Testis (tissue), 2 donors: ENCODE measurements at regions not wholly inside any gene's neighbourhood (a gene's known extent, or its start where the extent isn't known, plus 50 kb on each side); places are given as distances from the start of the nearest gene placed in this dataset.

ENCODE experiments used
- DNase-seq: peaks from one replicate; pipeline ENCODE4 v3.0.0-alpha.2; 2019
- H3K27ac ChIP-seq, 2 donors: fragments of 200-600 bp; sonication (generic); one replicate each; pipeline ENCODE4 v1.5.1; 2019
- H3K27me3 ChIP-seq: fragments of 200-600 bp; sonication (generic); one replicate; pipeline ENCODE4 v1.5.1; 2019
- H3K36me3 ChIP-seq: fragments of 200-600 bp; sonication (generic); one replicate; pipeline ENCODE4 v1.5.1; 2017; ENCODE audit warnings: low read depth; ENCODE audit errors: missing control alignments
- H3K4me1 ChIP-seq: fragments of 200-600 bp; sonication (generic); one replicate; pipeline ENCODE4 v1.5.1; 2019
- H3K4me3 ChIP-seq, 2 donors: fragments of 200-600 bp; sonication (generic); one replicate each; pipeline ENCODE4 v1.5.1; 2017 to 2019
- H3K9me3 ChIP-seq: fragments of 200-600 bp; sonication (generic); one replicate; pipeline ENCODE4 v1.5.1; 2017
- POLR2A ChIP-seq: fragments of 450-650 bp; IDR thresholded peaks from one replicate; pipeline ENCODE4 v1.6.1; 2017; ENCODE audit warnings: antibody characterized with exemption, mild to moderate bottlenecking, moderate library complexity
- WGBS, 2 donors: methylation state at CpG; one replicate each; pipeline ENCODE4 v1.1.5; 2018; 5-methylcytosine and 5-hydroxymethylcytosine counted together
- intact Hi-C: fragments of 100-400 bp; cut with DNase I; formaldehyde crosslinking; loops from one replicate; pipeline ENCODE4 v1.15.1; 2023; ENCODE audit warnings: low total_unique reads
- TF ChIP-seq, protein P1 (sequence below), 3 experiments: fragments of 450-650 bp in 2 of 3; fragments of 200-600 bp in 1 of 3; sonication (generic) in 1 of 3; IDR thresholded peaks; one replicate each; pipeline ENCODE4 v1.5.1; 2016 to 2019; ENCODE audit warnings: antibody characterized with exemption in 3 of 3, mild to moderate bottlenecking in 2 of 3, moderate library complexity in 1 of 3

- WGBS, 2 donors: 70 to 76% methylated on average over 5 to 6 of the region's 6 CpGs
- TF ChIP-seq, protein P1, sequence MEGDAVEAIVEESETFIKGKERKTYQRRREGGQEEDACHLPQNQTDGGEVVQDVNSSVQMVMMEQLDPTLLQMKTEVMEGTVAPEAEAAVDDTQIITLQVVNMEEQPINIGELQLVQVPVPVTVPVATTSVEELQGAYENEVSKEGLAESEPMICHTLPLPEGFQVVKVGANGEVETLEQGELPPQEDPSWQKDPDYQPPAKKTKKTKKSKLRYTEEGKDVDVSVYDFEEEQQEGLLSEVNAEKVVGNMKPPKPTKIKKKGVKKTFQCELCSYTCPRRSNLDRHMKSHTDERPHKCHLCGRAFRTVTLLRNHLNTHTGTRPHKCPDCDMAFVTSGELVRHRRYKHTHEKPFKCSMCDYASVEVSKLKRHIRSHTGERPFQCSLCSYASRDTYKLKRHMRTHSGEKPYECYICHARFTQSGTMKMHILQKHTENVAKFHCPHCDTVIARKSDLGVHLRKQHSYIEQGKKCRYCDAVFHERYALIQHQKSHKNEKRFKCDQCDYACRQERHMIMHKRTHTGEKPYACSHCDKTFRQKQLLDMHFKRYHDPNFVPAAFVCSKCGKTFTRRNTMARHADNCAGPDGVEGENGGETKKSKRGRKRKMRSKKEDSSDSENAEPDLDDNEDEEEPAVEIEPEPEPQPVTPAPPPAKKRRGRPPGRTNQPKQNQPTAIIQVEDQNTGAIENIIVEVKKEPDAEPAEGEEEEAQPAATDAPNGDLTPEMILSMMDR (IDR thresholded peaks at IDR 0.05): no peak
- no peak for TF ChIP-seq POLR2A
These were observed 582.3 kb upstream of the DIPK2B start for GRCh38 chrX:45783002-45783401.

DNA sequence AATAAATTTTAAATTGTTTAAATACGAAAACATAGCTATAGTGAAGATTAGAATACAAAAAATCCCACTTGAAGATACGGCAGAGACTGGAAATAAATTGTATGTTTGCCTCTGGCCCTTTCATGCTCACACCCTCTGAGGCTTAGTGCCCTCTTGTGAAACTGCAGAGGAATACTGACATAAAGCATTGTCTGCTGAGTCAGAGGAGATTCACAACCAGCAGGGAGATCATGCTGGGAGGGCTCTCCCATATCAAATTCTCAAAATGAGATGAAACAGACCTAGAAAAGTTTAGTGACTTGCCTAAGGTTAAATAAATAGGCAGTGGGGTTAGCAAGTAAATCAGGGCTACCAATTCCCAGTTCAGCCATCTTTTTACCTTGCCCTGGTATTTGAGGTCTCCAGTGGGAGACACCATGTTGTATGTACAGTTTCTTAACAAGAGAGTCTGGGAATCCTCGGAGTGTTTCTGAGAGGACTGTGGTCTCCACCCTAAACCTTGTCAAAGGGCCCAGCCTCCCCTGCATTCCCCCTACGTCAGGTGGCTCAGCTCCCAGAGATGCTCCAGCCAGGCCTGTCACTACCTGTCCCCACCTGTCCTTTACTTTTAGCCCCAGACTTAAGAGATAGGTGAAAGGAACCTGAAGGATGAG, 581.4 kb upstream of the DIPK2B start:
- Histone ChIP-seq H3K27ac (no peak overlapping the region), H3K27me3 (no peaks in the 10 kb centered on the region), H3K9me3 (no peaks in the 10 kb centered on the region), H3K36me3 (no peaks in the 10 kb centered on the region), H3K4me3 (no peak overlapping the region), H3K4me1 (no peaks in the 10 kb centered on the region)
- TF ChIP-seq POLR2A: no peak
- TF ChIP-seq, protein P1 (IDR thresholded peaks at IDR 0.05): no peak
- WGBS, 2 donors: 71 to 77% methylated on average over 4 of the region's 4 CpGs
- DNase-seq: no peak
- intact Hi-C loops: no loop called here

More at GRCh38 chrX:45783002-45783401, 582.3 kb upstream of the DIPK2B start:
- H3K27ac ChIP-seq: no peak overlapping the region
- no peak for DNase-seq
- no peaks in the 10 kb centered on the region for H3K9me3 ChIP-seq
- no peaks in the 10 kb centered on the region for H3K4me1 ChIP-seq
- no peaks in the 10 kb centered on the region for H3K27me3 ChIP-seq
- no peaks in the 10 kb centered on the region for H3K36me3 ChIP-seq
- no peak overlapping the region for H3K4me3 ChIP-seq
- intact Hi-C loops: no loop called here

DNA sequence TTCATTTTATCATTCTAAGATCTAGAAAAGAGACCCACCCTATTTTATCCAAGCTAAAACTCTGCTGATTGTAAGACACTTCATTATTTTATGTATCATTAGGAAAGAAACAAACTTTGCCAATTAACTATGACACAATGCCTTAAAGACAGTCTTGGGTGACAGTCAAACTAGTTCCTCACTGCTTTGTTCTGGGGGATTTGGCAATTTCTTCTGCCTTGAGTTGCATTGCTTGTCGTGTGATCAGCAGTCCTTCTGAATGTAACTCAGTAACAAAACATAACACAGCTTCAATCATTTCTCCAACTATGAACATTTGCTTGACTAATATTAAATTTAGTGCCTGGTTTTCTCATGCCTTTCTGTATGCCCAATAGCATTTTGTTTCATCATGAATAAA, 577.9 kb upstream of the DIPK2B start:
- WGBS, 2 donors: 58 to 84% methylated on average over 1 of the region's 1 CpG
- intact Hi-C loops: no loop called here
- no peak overlapping the region for H3K27ac ChIP-seq

DNA sequence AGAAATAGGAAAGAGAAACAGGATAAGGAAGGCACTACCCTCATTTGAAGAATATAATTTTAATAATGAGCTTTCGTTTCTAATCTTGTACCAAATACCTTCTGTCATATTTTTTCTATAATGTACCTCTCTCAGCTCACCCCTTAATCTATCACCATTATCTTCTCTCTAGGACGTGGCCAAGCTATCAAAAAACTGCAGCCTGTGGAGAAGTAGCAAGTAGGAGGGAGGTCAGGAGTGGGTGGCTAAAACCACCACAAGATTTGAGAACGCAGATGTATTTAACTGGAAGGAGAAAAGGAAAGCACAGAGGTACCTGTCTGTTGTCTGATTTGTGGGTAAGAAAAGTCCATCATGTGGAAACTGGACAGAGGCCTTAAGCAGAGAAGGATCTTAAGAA, 576.7 kb upstream of the DIPK2B start:
- TF ChIP-seq, protein P1 (IDR thresholded peaks at IDR 0.05): no peak
- TF ChIP-seq POLR2A: no peak
- no peaks in the 10 kb centered on the region for H3K4me1 ChIP-seq
- H3K27ac ChIP-seq: no peak overlapping the region
- no peak overlapping the region for H3K4me3 ChIP-seq
- no peaks in the 10 kb centered on the region for H3K36me3 ChIP-seq
- no peak for DNase-seq
- no peaks in the 10 kb centered on the region for H3K9me3 ChIP-seq
- no peaks in the 10 kb centered on the region for H3K27me3 ChIP-seq
- intact Hi-C loops: no loop called here
- WGBS, 2 donors: 55 to 74% methylated on average over 3 of the region's 3 CpGs

More for the DNA sequence above, 577.9 kb upstream of the DIPK2B start:
- no peaks in the 10 kb centered on the region for H3K9me3 ChIP-seq
- H3K36me3 ChIP-seq: no peaks in the 10 kb centered on the region
- H3K4me1 ChIP-seq: no peaks in the 10 kb centered on the region
- TF ChIP-seq POLR2A: no peak
- TF ChIP-seq, protein P1 (IDR thresholded peaks at IDR 0.05): no peak
- H3K4me3 ChIP-seq: no peak overlapping the region
- H3K27me3 ChIP-seq: no peaks in the 10 kb centered on the region
- DNase-seq: no peak

DNA sequence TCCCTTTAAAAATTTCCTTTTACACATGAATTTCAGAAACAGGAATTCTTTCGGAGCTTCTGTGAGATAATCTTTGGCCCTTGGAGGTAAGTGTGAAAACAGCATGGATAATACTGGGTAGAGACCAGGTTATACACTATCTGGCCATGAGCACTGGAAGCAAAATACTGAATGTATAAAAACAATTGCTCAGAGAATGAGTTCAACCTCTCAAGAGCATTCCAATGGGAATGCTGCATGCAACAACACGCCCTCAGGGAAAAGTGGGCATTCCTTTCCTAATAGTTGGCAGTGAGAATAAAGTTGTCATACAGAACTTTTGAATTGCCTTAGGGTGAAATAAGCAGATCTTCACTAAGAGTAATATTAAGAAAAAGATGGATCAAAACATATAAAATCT, 574.8 kb upstream of the DIPK2B start:
- Histone ChIP-seq H3K9me3 (no peaks in the 10 kb centered on the region), H3K27ac (no peak overlapping the region), H3K4me1 (no peaks in the 10 kb centered on the region), H3K36me3 (no peaks in the 10 kb centered on the region), H3K4me3 (no peak overlapping the region), H3K27me3 (no peaks in the 10 kb centered on the region)
- DNase-seq: no peak
- TF ChIP-seq, protein P1 (IDR thresholded peaks at IDR 0.05): no peak
- TF ChIP-seq POLR2A: no peak
- intact Hi-C loops: no loop called here
- 65 to 88% methylated on average over 2 of the region's 2 CpGs for WGBS, 2 donors
